ENCODE measurements at regions not wholly inside any gene's neighbourhood (a gene's known extent, or its start where the extent isn't known, plus 50 kb on each side); places are given as distances from the start of the nearest gene placed in this dataset.
A peak's percentile ranks its signal among the peaks of the same experiment; 100 is the strongest.

DNA sequence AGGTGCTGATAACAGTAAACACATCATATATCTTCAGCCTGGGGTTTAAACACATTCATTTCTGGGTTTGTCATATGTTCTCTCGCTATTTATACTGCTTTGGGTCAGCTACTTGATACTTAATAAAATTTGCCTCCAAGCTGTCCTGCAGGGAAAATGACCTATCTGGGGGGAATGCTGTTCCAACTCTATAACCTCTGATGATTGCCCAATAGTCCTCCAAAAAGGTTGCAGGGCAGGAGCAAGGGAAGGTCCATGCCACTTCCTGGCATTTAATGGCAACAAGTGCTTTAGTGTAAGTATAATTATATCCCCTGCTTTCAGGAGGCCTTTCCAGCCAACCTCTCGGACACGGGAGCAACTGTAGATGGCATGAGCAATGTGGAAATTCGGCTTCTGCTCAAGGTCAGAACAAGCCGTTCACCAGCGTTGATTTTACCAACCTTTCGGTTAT, 198.0 kb upstream of the EEA1 start:
- Histone ChIP-seq H3K9ac (no peak overlapping the region), H3K4me1 (peaks cover 18 to 47% (median 32%) of the 10 kb centered on the region in 10 experiments), H3K4me2 (peak overlapping the region in 4 of 11 experiments; percentile 52 to 72 (median 57); a peak in 3 of 22 replicates), H3K27ac (no peak overlapping the region), H3K36me3 (no peaks in the 10 kb centered on the region), H3K27me3 (no peaks in the 10 kb centered on the region), H3K4me3 (no peak overlapping the region), H4K20me1 (no peaks in the 10 kb centered on the region), H3K9me3 (replicated peaks in 1 of 11) (peaks cover 0 to 5% (median 0%) of the 10 kb centered on the region in 11 experiments; a peak in 2 of 22 replicates)
- no peak; a peak in 2 of 22 replicates for TF ChIP-seq Cebpa-rat (IDR thresholded peaks at IDR 0.05)

DNA sequence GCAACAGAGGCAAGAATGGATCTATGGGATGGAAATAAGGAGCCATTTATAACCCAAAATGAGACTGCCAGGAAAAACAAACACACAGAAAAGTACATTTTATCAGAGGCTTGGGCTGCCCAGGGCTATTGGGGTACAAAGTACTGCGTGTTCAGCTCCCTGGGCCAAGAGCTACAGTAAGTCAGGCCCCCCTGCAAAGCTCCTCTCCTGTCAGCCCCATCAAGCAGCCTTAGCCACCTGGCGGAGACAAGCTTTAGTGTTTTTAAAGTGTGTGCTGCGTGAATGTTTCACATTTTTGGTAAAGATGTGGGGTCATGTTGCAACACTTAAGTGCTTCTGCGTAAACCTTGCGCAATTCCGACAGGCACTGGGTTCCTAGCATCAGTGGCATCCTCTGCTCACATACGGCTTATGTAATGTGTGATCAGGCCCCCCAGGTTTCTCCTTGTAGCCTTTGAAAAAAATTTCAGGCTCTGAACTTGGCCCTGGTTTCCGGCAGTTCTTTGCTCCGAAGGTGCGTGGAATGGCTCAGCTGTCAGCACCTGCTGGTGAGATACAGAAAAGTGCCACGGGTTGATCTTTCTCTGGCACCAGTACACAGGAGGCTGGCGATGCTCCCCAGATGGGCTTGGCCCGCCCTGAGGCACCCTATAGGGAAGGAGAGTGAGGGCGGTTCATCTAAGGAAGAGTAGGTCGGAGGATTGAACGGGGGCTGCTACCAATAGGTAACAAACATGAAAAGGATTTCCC, 198.7 kb upstream of the EEA1 start:
- H3K4me3 ChIP-seq: no peak overlapping the region
- H3K4me2 ChIP-seq: peak overlapping the region in 2 of 11 experiments; percentile 15 to 17; a peak in 1 of 22 replicates
- H3K36me3 ChIP-seq: no peaks in the 10 kb centered on the region
- TF ChIP-seq Cebpa-rat (IDR thresholded peaks at IDR 0.05): peak in 8 of 11 experiments; percentile 55 to 91 (median 67); a peak in 12 of 22 replicates
- H3K9me3 ChIP-seq (replicated peaks in 1 of 11): peaks cover 0 to 5% (median 0%) of the 10 kb centered on the region in 11 experiments; a peak in 2 of 22 replicates
- no peaks in the 10 kb centered on the region for H4K20me1 ChIP-seq
- no peak overlapping the region for H3K9ac ChIP-seq
- H3K27me3 ChIP-seq: no peaks in the 10 kb centered on the region
- no peak overlapping the region for H3K27ac ChIP-seq
- H3K4me1 ChIP-seq: peaks cover 18 to 47% (median 32%) of the 10 kb centered on the region in 10 experiments

DNA sequence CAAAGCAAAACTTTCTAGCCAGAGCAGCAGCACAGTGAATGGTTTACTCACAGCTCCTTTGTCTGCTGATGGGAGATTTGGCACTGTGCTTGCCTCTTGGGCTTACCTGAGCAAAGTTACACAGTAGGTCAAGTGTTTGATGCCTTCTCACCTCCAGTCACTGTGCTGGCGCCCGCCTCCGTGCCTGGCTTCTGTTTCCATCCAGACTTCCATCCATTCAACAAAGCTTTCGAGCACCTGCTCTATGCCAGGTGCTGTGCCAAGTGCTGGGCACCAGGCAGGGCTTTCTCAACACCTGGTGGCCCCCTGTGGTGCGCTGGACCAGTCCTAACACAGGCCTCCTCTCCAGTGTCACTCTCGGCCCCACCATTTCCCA, 199.2 kb upstream of the EEA1 start:
- peaks cover 18 to 47% (median 32%) of the 10 kb centered on the region in 10 experiments for H3K4me1 ChIP-seq
- no peak overlapping the region for H3K4me3 ChIP-seq
- no peaks in the 10 kb centered on the region for H3K36me3 ChIP-seq
- no peaks in the 10 kb centered on the region for H3K27me3 ChIP-seq
- no peak overlapping the region for H3K4me2 ChIP-seq
- TF ChIP-seq Cebpa-rat (IDR thresholded peaks at IDR 0.05): no peak
- no peaks in the 10 kb centered on the region for H4K20me1 ChIP-seq
- H3K27ac ChIP-seq: no peak overlapping the region
- peaks cover 0 to 5% (median 0%) of the 10 kb centered on the region in 11 experiments; a peak in 2 of 22 replicates for H3K9me3 ChIP-seq (replicated peaks in 1 of 11)
- H3K9ac ChIP-seq: no peak overlapping the region

DNA sequence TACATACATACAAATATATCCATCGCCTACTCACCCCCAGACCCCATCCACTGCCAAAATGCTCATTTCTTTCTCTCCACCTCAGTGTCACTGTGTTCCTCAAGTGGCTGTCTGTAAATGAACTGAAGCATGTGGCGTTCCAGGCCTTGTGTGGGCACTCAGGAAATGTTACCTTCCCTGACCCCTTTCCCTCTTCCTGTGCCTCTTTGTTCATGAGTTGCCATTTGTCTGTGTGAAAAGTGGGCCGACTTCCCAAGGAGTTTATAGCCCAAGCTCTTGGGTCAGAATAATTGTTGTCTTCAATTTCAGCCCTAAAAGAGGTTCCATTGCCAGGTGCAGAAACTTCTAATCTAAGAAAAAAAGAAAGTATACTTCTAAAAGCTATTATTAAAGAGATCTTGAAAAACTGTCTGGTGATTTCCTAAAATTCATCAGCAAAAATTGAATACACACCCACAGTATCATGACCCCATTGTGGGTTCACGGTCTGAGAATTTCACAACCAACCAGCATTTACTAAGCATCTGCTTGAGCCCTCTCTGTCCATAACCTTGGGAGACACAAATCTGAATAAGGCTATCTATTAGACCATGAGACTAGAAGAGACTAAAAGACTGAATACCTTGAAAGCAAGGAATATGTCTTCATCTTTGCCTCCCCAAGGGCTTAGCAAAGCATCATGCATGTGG, 201.4 kb upstream of the EEA1 start:
- no peak overlapping the region for H3K27ac ChIP-seq
- H3K36me3 ChIP-seq: no peaks in the 10 kb centered on the region
- H3K27me3 ChIP-seq: no peaks in the 10 kb centered on the region
- no peaks in the 10 kb centered on the region; a peak in 1 of 22 replicates for H3K9me3 ChIP-seq (replicated peaks in 1 of 11)
- H3K4me1 ChIP-seq: peaks cover 33 to 56% (median 41%) of the 10 kb centered on the region in 10 experiments
- TF ChIP-seq Cebpa-rat (IDR thresholded peaks at IDR 0.05): no peak
- peak overlapping the region; percentile 26 to 68 (median 49); a peak in 21 of 22 replicates for H3K4me2 ChIP-seq
- H4K20me1 ChIP-seq: no peaks in the 10 kb centered on the region
- no peak overlapping the region for H3K9ac ChIP-seq
- no peak overlapping the region for H3K4me3 ChIP-seq

DNA sequence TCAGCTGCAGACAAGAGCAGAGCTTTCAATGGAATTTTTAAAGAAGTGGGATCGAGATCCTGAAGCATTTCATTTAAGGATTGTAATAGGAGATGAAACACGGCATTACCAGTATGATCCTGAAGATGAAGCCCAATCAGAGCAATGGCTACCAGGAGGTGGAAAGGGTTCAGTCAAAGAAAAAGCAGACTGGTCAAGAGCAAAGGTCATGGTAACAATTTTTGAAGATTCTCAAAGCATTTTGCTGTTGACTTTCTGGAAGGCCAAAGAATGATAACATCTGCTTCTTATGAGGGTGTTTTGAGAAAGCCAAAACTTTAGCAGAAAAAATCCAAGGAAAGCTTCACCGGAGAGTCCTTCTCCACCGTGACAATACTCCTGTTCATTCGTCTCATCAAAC, 204.3 kb upstream of the EEA1 start:
- H3K4me3 ChIP-seq: no peak overlapping the region
- peaks cover 35 to 60% (median 47%) of the 10 kb centered on the region in 10 experiments for H3K4me1 ChIP-seq
- H3K27me3 ChIP-seq: no peaks in the 10 kb centered on the region
- no peaks in the 10 kb centered on the region for H4K20me1 ChIP-seq
- no peaks in the 10 kb centered on the region; a peak in 1 of 22 replicates for H3K9me3 ChIP-seq (replicated peaks in 1 of 11)
- no peak overlapping the region for H3K9ac ChIP-seq
- no peaks in the 10 kb centered on the region for H3K36me3 ChIP-seq
- H3K27ac ChIP-seq: no peak overlapping the region
- no peak for TF ChIP-seq Cebpa-rat (IDR thresholded peaks at IDR 0.05)
- no peak overlapping the region for H3K4me2 ChIP-seq

DNA sequence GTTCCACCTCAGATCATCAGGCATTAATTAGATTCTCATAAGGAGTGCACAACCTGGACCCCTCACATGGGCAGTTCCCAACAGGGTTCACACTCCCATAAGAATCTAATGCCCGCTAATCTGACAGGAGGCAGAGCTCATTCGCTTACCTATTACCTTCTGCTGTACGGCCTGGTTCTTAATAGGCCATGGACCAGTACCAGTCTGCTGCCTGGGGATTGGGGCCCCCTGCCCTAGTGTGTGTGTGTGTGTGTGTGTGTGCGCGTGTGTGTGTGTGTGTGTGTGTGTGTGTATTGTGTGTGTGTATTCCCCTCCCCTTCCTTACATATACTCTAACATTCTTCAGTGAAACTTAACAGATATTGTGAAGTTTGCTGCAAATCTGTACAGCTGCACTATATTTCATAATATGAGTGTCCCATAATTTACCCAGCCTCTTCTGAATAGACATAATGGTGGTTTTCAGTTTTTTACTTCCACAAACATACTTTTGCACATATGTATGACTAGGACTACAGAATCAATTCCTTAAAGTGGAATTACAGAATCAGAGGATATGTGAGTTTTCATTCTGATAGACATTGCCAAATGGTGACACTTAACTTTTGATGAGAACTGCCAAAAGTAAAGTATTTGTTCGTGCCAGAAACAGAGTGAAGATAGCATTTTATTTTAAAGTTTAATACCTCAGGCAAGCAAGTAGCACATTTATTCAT, 205.2 kb upstream of the EEA1 start:
- Histone ChIP-seq H3K36me3 (no peaks in the 10 kb centered on the region), H4K20me1 (no peaks in the 10 kb centered on the region), H3K9ac (peak overlapping the region in 1 of 11 experiments; percentile 41; a peak in 1 of 22 replicates), H3K4me2 (peak overlapping the region; percentile 59 to 81 (median 68)), H3K27me3 (no peaks in the 10 kb centered on the region), H3K4me3 (no peak overlapping the region), H3K27ac (peak overlapping the region in 9 of 11 experiments; percentile 56 to 77 (median 69); a peak in 19 of 22 replicates), H3K9me3 (replicated peaks in 1 of 11) (no peaks in the 10 kb centered on the region), H3K4me1 (peaks cover 35 to 70% (median 57%) of the 10 kb centered on the region in 10 experiments)
- TF ChIP-seq Cebpa-rat (IDR thresholded peaks at IDR 0.05): no peak

DNA sequence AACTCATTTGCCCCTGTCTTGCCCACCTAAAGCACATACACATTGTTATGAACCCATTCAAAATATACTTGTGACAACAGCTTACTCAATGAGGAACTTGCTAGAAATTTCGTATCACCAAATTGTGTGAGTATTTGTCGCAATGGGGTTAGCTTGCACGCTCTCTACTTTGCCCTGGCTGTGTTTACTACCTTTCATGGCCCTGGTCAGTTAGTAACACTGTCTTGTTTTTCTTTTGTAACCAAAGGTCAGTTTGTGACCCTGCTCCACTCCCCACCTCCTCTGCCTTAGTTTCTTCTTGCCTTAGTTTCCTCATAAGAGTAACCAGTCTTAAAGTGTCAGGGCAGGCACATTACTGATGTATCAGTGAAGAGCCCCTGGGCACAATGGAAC, 205.8 kb upstream of the EEA1 start:
- H3K27ac ChIP-seq: peak overlapping the region in 10 of 11 experiments; percentile 40 to 77 (median 66); a peak in 20 of 22 replicates

DNA sequence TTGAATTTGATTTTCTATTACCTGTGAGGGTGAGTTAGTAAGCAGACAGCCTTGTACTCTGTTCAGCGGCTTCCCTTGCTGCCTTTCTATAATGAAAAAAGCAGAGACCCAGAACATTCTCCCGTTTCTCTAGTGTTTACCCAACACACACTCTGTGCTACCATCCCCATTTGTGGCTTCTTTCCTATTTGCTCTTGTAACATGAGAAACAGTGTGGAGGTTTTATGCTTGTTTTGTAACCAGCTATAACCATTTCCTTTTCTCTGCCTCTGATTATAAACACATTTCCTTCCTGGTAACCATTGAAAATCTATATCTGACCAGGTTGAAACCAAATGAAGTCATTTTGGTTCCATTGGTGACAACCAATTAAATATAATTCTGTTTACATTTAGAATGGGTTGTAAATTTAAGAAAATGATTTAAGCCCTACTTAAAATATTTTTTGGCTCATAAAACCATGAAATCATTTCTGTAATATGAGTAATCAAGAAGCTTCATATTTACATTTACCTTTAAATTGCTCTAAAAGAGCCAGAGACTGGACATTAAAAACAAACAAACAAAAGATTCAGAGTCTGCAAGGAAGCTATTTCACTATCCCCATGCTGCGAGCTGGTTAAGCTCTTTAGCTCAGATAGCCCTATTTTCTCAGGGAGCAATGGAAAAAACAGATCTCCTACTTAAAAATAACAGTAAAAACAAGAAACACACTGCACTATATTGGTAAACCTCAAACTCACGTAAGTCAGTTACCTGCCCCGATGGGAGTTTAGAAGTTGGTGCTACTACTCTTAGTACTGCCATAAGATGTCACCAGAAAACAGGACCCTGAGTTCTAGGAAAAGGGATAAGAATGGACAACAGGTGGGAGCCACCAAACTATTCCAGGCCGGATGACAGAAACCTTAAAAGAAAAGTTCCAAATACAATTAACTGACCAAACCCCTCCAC, 206.5 kb upstream of the EEA1 start:
- Histone ChIP-seq H3K9ac (peak overlapping the region in 9 of 11 experiments; percentile 10 to 57 (median 38); a peak in 13 of 22 replicates), H3K4me2 (peak overlapping the region; percentile 59 to 81 (median 68)), H3K4me1 (peaks cover 29 to 67% (median 54%) of the 10 kb centered on the region in 10 experiments), H4K20me1 (no peaks in the 10 kb centered on the region), H3K36me3 (no peaks in the 10 kb centered on the region), H3K9me3 (replicated peaks in 1 of 11) (peaks cover 0 to 4% (median 0%) of the 10 kb centered on the region in 11 experiments; a peak in 4 of 22 replicates), H3K4me3 (no peak overlapping the region), H3K27me3 (no peaks in the 10 kb centered on the region), H3K27ac (peak overlapping the region in 10 of 11 experiments; percentile 40 to 77 (median 66); a peak in 20 of 22 replicates)
- TF ChIP-seq Cebpa-rat (IDR thresholded peaks at IDR 0.05): no peak

More for the DNA sequence above, 205.8 kb upstream of the EEA1 start:
- no peak for TF ChIP-seq Cebpa-rat (IDR thresholded peaks at IDR 0.05)
- Histone ChIP-seq H3K9me3 (replicated peaks in 1 of 11) (no peaks in the 10 kb centered on the region), H3K4me2 (peak overlapping the region; percentile 59 to 81 (median 68)), H3K4me1 (peaks cover 35 to 71% (median 60%) of the 10 kb centered on the region in 10 experiments), H3K36me3 (no peaks in the 10 kb centered on the region), H3K9ac (peak overlapping the region in 9 of 11 experiments; percentile 10 to 57 (median 38); a peak in 13 of 22 replicates), H3K4me3 (no peak overlapping the region), H4K20me1 (no peaks in the 10 kb centered on the region), H3K27me3 (no peaks in the 10 kb centered on the region)
